HFF-Myc (cell line): ENCODE measurements at regions not wholly inside any gene's neighbourhood (a gene's known extent, or its start where the extent isn't known, plus 50 kb on each side); places are given as distances from the start of the nearest gene placed in this dataset.
A peak's percentile ranks its signal among the peaks of the same experiment; 100 is the strongest.

Source experiments
- DNase-seq: peaks from one replicate; pipeline ENCODE4 v3.0.0-alpha.2; 2011; ENCODE audit warnings: low read depth; ENCODE audit errors: extremely low read depth
- H3K4me3 ChIP-seq: replicated peaks from 2 replicates; pipeline ENCODE4 v1.5.1; 2011; ENCODE audit warnings: low read depth, mild to moderate bottlenecking, control low read depth, low read length
- CTCF ChIP-seq: IDR thresholded peaks from 2 replicates; pipeline ENCODE4 v1.5.1; 2012; ENCODE audit warnings: mild to moderate bottlenecking, low read depth, low read length, control low read depth; ENCODE audit errors: missing control alignments

GRCh38 chr6:74249658-74250057 is 553.7 kb downstream of the CD109 start:
- peak; percentile 81 for DNase-seq
- no peak for TF ChIP-seq CTCF
- H3K4me3 ChIP-seq: no peak overlapping the region

DNA sequence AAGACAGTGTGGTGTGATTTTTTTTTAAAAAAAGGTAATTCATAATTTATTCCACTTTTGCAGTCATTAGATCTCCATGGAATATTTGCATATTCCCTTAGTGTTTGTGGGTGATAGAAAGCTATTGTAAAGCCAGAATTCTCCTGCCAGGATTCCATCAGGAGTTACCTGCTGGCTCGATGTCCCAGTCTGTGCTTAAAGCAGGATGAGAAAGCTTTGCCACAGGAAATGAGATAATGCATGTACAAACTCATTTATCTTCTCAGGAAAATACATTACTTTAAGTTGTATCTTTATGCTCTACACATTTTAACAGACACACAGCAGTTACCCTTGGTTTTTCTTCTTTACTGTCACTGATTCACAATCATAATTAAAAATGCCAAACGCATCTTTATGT is 553.0 kb downstream of the CD109 start:
- H3K4me3 ChIP-seq: no peak overlapping the region
- no peak for DNase-seq
- TF ChIP-seq CTCF: no peak

DNA sequence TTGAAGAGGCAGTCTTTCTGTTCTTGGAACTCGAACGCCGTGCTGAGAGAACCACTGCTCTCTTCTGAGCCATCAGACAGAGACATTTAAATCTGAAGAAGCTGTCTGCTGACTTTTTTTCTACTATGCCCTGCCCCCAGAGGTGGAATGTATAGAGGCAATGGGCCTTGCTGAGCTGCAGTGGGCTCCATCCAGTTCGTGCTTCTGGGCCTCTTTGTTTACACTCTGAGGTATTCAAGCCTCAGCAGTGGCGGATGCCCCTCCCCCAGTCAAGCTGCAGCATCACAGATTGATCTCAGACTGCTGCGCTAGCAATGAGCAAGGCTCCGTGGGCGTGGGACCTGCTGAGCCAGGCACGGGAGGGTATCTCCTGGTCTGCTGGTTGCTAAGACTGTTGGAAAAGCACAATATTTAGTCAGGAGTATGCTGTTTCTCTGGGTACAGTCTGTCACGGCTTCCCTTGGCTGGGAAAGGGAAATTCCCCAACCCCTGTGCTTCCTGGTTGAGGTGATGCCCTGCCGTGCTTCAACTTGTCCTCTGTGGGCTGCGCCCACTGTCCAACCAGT is 526.8 kb downstream of the CD109 start:
- no peak for DNase-seq
- no peak for TF ChIP-seq CTCF

GRCh38 chr6:74213995-74214394 is 518.0 kb downstream of the CD109 start:
- DNase-seq: no peak
- no peak for TF ChIP-seq CTCF
- no peak overlapping the region for H3K4me3 ChIP-seq

More for the DNA sequence above, 526.8 kb downstream of the CD109 start:
- H3K4me3 ChIP-seq: no peak overlapping the region

DNA sequence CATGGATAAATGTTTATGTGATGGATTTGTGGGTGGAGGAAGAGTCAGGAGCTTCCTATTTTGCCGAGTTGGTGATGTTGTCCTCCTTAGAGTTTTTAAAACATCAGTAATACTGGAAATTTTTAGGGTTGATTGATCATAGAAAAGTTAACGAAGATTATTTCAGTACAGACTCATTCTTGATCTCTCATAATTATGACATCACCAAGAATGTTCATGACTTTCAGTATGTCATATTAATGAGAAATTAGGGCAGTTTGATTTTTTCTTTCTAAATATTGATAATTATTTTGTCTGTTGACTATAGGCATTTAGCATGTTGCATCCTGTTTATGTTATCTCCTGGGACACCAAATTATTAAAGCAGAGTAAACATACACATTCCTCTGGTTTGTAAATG is 512.2 kb downstream of the CD109 start:
- no peak overlapping the region for H3K4me3 ChIP-seq
- DNase-seq: no peak
- no peak for TF ChIP-seq CTCF

- DNase-seq: no peak
- no peak for TF ChIP-seq CTCF
- H3K4me3 ChIP-seq: no peak overlapping the region
Measured at GRCh38 chr6:74199215-74199915, 503.4 kb downstream of the CD109 start.

GRCh38 chr6:74197310-74197709 is 501.3 kb downstream of the CD109 start:
- no peak overlapping the region for H3K4me3 ChIP-seq
- no peak for TF ChIP-seq CTCF
- no peak for DNase-seq
